H1 (cell line): ENCODE measurements at regions not wholly inside any gene's neighbourhood (a gene's known extent, or its start where the extent isn't known, plus 50 kb on each side); places are given as distances from the start of the nearest gene placed in this dataset.

ENCODE experiments used
- CTCF ChIA-PET: fragments of 300-600 bp; sonication (Branson Sonifier 250); formaldehyde crosslinking; loops from one replicate; lab custom pipeline; 2021; ENCODE audit not compliant: partially characterized antibody; lab: Charles Lee
- POLR2A ChIA-PET: fragments of 300-600 bp; sonication (Branson Sonifier 250); formaldehyde crosslinking; loops from one replicate; lab custom pipeline; 2021; ENCODE audit warnings: inconsistent platforms; ENCODE audit not compliant: partially characterized antibody; lab: Charles Lee
- DNase-seq, 2 experiments: peaks; one replicate each; pipeline versions ENCODE4 v3.0.0 to v3.0.0-alpha.2; 2010 to 2022; ENCODE audit warnings: low spot score in 2 of 2, low read depth in 1 of 2, mixed read lengths in 1 of 2
- FAIRE-seq: peaks from 2 replicates; lab custom pipeline; 2011; peaks lifted over from hg19 to GRCh38; lab: Jason Lieb, UNC
- H2AFZ ChIP-seq: 2 replicates; pipeline ENCODE4 v1.8.1; 2012; ENCODE audit warnings: low read length, inconsistent platforms
- H2AK5ac ChIP-seq: 2 replicates; pipeline ENCODE4 v1.6.1; 2013; ENCODE audit warnings: low read depth, low read length
- H2BK120ac ChIP-seq: replicated peaks from 2 replicates; pipeline ENCODE3; 2013; ENCODE audit warnings: low read depth, low read length, inconsistent platforms
- H2BK12ac ChIP-seq: 2 replicates; pipeline ENCODE4 v1.6.1; 2013; ENCODE audit warnings: low read depth, low read length
- H2BK15ac ChIP-seq: 2 replicates; pipeline ENCODE4 v1.6.1; 2013; ENCODE audit warnings: low read length
- H2BK20ac ChIP-seq: 2 replicates; pipeline ENCODE4 v1.6.1; 2013; ENCODE audit warnings: low read length
- H2BK5ac ChIP-seq: 2 replicates; pipeline ENCODE4 v1.6.1; 2013; ENCODE audit warnings: low read depth, low read length
- H3K14ac ChIP-seq: 2 replicates; pipeline ENCODE4 v1.6.1; 2013; ENCODE audit warnings: inconsistent platforms; ENCODE audit not compliant: insufficient read length
- H3K18ac ChIP-seq: 2 replicates; pipeline ENCODE4 v1.6.1; 2013; ENCODE audit warnings: low read length; ENCODE audit errors: extremely low read depth
- H3K23ac ChIP-seq: 2 replicates; pipeline ENCODE4 v1.6.1; 2013; ENCODE audit warnings: inconsistent platforms; ENCODE audit not compliant: insufficient read length
- H3K23me2 ChIP-seq: 2 replicates; pipeline ENCODE4 v1.6.1; 2013; ENCODE audit warnings: low read depth, low read length
- H3K27ac ChIP-seq: 2 replicates; pipeline ENCODE4 v1.6.1; 2011; ENCODE audit warnings: low read depth, low read length, inconsistent platforms
- H3K27me3 ChIP-seq, 4 experiments: replicated peaks in 1 of 4; 1 replicate in 1 of 4; 2 replicates in 3 of 4; pipeline versions ENCODE4 v1.6.1 to v1.8.1; 2011 to 2013; ENCODE audit warnings: low read length in 3 of 4, mild to moderate bottlenecking in 3 of 4, inconsistent platforms in 2 of 4, mixed read lengths in 2 of 4, moderate library complexity in 1 of 4; ENCODE audit not compliant: control insufficient read depth in 3 of 4, insufficient read depth in 3 of 4; ENCODE audit errors: extremely low read depth in 1 of 4
- H3K36me3 ChIP-seq, 4 experiments: 2 replicates each; pipeline versions ENCODE4 v1.6.1 to v1.8.1; 2011 to 2013; ENCODE audit warnings: mild to moderate bottlenecking in 4 of 4, low read length in 3 of 4, moderate library complexity in 2 of 4, control low read depth in 1 of 4, inconsistent platforms in 1 of 4; ENCODE audit not compliant: insufficient read depth in 4 of 4, control insufficient read depth in 2 of 4
- H3K4ac ChIP-seq: replicated peaks from 2 replicates; pipeline ENCODE3; 2013; ENCODE audit warnings: low read length, low read depth, mixed read lengths, inconsistent platforms; ENCODE audit not compliant: insufficient read length
- H3K4me1 ChIP-seq, 4 experiments: replicated peaks in 1 of 4; 1 replicate in 1 of 4; 2 replicates in 3 of 4; pipeline versions ENCODE4 v1.6.1 to v1.8.1; 2011 to 2013; ENCODE audit warnings: low read length in 3 of 4, inconsistent platforms in 2 of 4, mixed read lengths in 1 of 4; ENCODE audit not compliant: insufficient read depth in 4 of 4, control insufficient read depth in 3 of 4
- H3K4me2 ChIP-seq, 2 experiments: 2 replicates each; pipeline versions ENCODE4 v1.6.1 to v1.8.1; 2011 to 2013; ENCODE audit warnings: low read depth in 2 of 2, low read length in 2 of 2, control low read depth in 1 of 2, inconsistent platforms in 1 of 2, mild to moderate bottlenecking in 1 of 2; ENCODE audit not compliant: insufficient read depth in 1 of 2
- H3K4me3 ChIP-seq, 4 experiments: fragments of 200-600, 300-600 bp in 1 of 4; sonication (generic), shearing (Covaris generic), sonication (Bioruptor Twin) in 1 of 4; 2 replicates each; pipeline versions ENCODE4 v1.5.1 to v1.8.1; 2011 to 2016; ENCODE audit warnings: low read length in 4 of 4, low read depth in 3 of 4, control low read depth in 2 of 4, inconsistent platforms in 2 of 4, mild to moderate bottlenecking in 2 of 4, mixed read lengths in 1 of 4, moderate library complexity in 1 of 4; ENCODE audit not compliant: insufficient read depth in 2 of 4; ENCODE audit errors: extremely low read depth in 1 of 4
- H3K56ac ChIP-seq: replicated peaks from 2 replicates; pipeline ENCODE3; 2013; ENCODE audit warnings: low read depth, mild to moderate bottlenecking, mixed read lengths, low read length, inconsistent platforms; ENCODE audit not compliant: insufficient read length
- H3K79me1 ChIP-seq: 2 replicates; pipeline ENCODE4 v1.6.1; 2013; ENCODE audit warnings: low read depth, low read length, control low read depth
- H3K79me2 ChIP-seq, 2 experiments: 2 replicates each; pipeline versions ENCODE4 v1.6.1 to v1.8.1; 2012 to 2013; ENCODE audit warnings: low read length in 2 of 2, mild to moderate bottlenecking in 2 of 2, inconsistent platforms in 1 of 2; ENCODE audit not compliant: insufficient read depth in 2 of 2, control insufficient read depth in 1 of 2
- H3K9ac ChIP-seq, 4 experiments: replicated peaks in 1 of 4; 1 replicate in 1 of 4; 2 replicates in 3 of 4; pipeline versions ENCODE4 v1.6.1 to v1.8.1; 2011 to 2013; ENCODE audit warnings: low read depth in 3 of 4, low read length in 3 of 4, control low read depth in 2 of 4, mild to moderate bottlenecking in 2 of 4, moderate library complexity in 2 of 4, inconsistent platforms in 1 of 4; ENCODE audit errors: extremely low read depth in 1 of 4
- H3K9me3 ChIP-seq, 2 experiments: 2 replicates each; pipeline versions ENCODE4 v1.6.1 to v1.8.1; 2012 to 2013; ENCODE audit warnings: mild to moderate bottlenecking in 2 of 2, moderate library complexity in 2 of 2, control low read depth in 1 of 2, inconsistent platforms in 1 of 2, low read depth in 1 of 2, low read length in 1 of 2, mixed read lengths in 1 of 2; ENCODE audit not compliant: insufficient read depth in 2 of 2
- H4K20me1 ChIP-seq, 2 experiments: replicated peaks in 1 of 2; 2 replicates each; pipeline versions ENCODE3 to v1.8.1; 2011 to 2013; ENCODE audit warnings: inconsistent platforms in 2 of 2, low read length in 2 of 2, mild to moderate bottlenecking in 1 of 2; ENCODE audit not compliant: insufficient read depth in 2 of 2, control insufficient read depth in 1 of 2
- H4K5ac ChIP-seq: 2 replicates; pipeline ENCODE4 v1.6.1; 2013; ENCODE audit warnings: low read length, low read depth, mixed read lengths, inconsistent platforms; ENCODE audit not compliant: insufficient read length
- H4K8ac ChIP-seq: 2 replicates; pipeline ENCODE4 v1.8.0; 2013; ENCODE audit warnings: mild to moderate bottlenecking, moderate library complexity, low read length, inconsistent platforms; ENCODE audit not compliant: insufficient read depth; ENCODE audit errors: extremely low read depth
- H4K91ac ChIP-seq: replicated peaks from 2 replicates; pipeline ENCODE3; 2013; ENCODE audit warnings: low read length, mixed read lengths, inconsistent platforms; ENCODE audit not compliant: insufficient read length
- CTCF ChIP-seq, 3 experiments: IDR thresholded peaks; 1 replicate in 2 of 3; 2 replicates in 1 of 3; pipeline versions ENCODE4 v1.5.1 to v1.6.1; 2011; ENCODE audit warnings: low read length in 3 of 3, mild to moderate bottlenecking in 3 of 3, inconsistent platforms in 2 of 3, low read depth in 1 of 3, moderate library complexity in 1 of 3; ENCODE audit not compliant: insufficient read depth in 1 of 3; ENCODE audit errors: control extremely low read depth in 1 of 3
- GTF2F1 ChIP-seq: IDR thresholded peaks from 2 replicates; pipeline ENCODE4 v1.6.1; 2012; ENCODE audit warnings: low read depth, low read length, improper control_type of control experiment, borderline replicate concordance
- HDAC6 ChIP-seq: IDR thresholded peaks from one replicate; pipeline ENCODE4 v1.7.1; 2012; ENCODE audit warnings: low read depth, mild to moderate bottlenecking, inconsistent platforms, low read length, moderate library complexity
- RFX5 ChIP-seq: IDR thresholded peaks from 2 replicates; pipeline ENCODE4 v1.6.1; 2011; ENCODE audit warnings: low read depth, low read length, improper control_type of control experiment, borderline replicate concordance
- SUZ12 ChIP-seq: fragments of 200-600 bp; sonication (generic); IDR thresholded peaks from 2 replicates; pipeline ENCODE4 v1.6.1; 2012; ENCODE audit warnings: mild to moderate bottlenecking, inconsistent platforms, low read length, moderate library complexity, mixed read lengths
- TAF7 ChIP-seq: optimal IDR thresholded peaks from 2 replicates; pipeline ENCODE3; 2011; ENCODE audit warnings: low read depth, mild to moderate bottlenecking, inconsistent platforms, low read length, moderate library complexity, borderline replicate concordance
- WGBS, 2 experiments: shearing (Covaris generic) in 1 of 2; methylation state at CpG; one replicate each; pipeline versions ENCODE4 v1.1.6 to v1.1.7; 2013 to 2015; ENCODE audit warnings: low lambda C conversion rate in 2 of 2, mixed read lengths in 2 of 2, inconsistent platforms in 1 of 2, low coverage in 1 of 2, missing lambda C conversion rate in 1 of 2; ENCODE audit not compliant: insufficient replicate concordance in 2 of 2, insufficient coverage in 1 of 2, insufficient read length in 1 of 2; ENCODE audit errors: extremely low coverage in 1 of 2, missing lambda C conversion rate in 1 of 2; 5-methylcytosine and 5-hydroxymethylcytosine counted together

- H4K91ac ChIP-seq = no peak overlapping the region
- WGBS, 2 experiments = 98% methylated on average over 2 of the region's 2 CpGs; no CpG with 5 or more reads in 1 of the 2 experiments
- H3K23ac ChIP-seq = no peak overlapping the region
- no peak for FAIRE-seq
- no peak overlapping the region for H2BK20ac ChIP-seq
- H4K5ac ChIP-seq = no peak overlapping the region
- H3K27me3 ChIP-seq = no peaks in the 10 kb centered on the region
- no peak overlapping the region for H3K56ac ChIP-seq
- H3K9ac ChIP-seq = no peak overlapping the region
- ChIA-PET CTCF (interaction anchor here (0.8 to 1.5 kb wide), 7 partner anchors 12 to 1537 kb away, joined by 3 to 6 read pairs (median 3); no protein-coding TSS in a partner anchor), POLR2A (no interaction called here)
- no peak overlapping the region for H3K14ac ChIP-seq
- no peak overlapping the region for H3K27ac ChIP-seq
- no peaks in the 10 kb centered on the region for H3K36me3 ChIP-seq
- no peak overlapping the region for H2BK5ac ChIP-seq
- H3K4me2 ChIP-seq = no peak overlapping the region
- no peak for TF ChIP-seq TAF7
- no peak for TF ChIP-seq SUZ12
- TF ChIP-seq GTF2F1 = no peak
- TF ChIP-seq HDAC6 = no peak
- TF ChIP-seq RFX5 = no peak
- TF ChIP-seq CTCF (IDR thresholded peaks at IDR 0.05; ENCODE audit: control extremely low read depth in 1 of 3, insufficient read depth in 1 of 3, low read depth in 1 of 3, low read length in 3 of 3) = peak in 1 of 3 experiments; percentile 31; a peak in 1 of 4 replicates
- no peak overlapping the region for H2BK12ac ChIP-seq
- DNase-seq = no peak
- H3K23me2 ChIP-seq = no peaks in the 10 kb centered on the region
- H4K20me1 ChIP-seq = no peaks in the 10 kb centered on the region
- no peak overlapping the region for H4K8ac ChIP-seq
- H3K4ac ChIP-seq = no peak overlapping the region
- no peaks in the 10 kb centered on the region; a peak in 2 of 4 replicates for H3K9me3 ChIP-seq
- H2BK15ac ChIP-seq = no peak overlapping the region
- H3K79me2 ChIP-seq = no peaks in the 10 kb centered on the region
- no peak overlapping the region for H3K4me3 ChIP-seq
- no peaks in the 10 kb centered on the region; a peak in 1 of 7 replicates for H3K4me1 ChIP-seq
- no peak overlapping the region for H2AK5ac ChIP-seq
- no peak overlapping the region for H2AFZ ChIP-seq
- no peaks in the 10 kb centered on the region for H3K79me1 ChIP-seq
- no peak overlapping the region for H3K18ac ChIP-seq
- H2BK120ac ChIP-seq = no peak overlapping the region
Observed at GRCh38 chr1:164949771-164950471, 390.9 kb downstream of the PBX1 start.
